ENCODE measurements at regions not wholly inside any gene's neighbourhood (a gene's known extent, or its start where the extent isn't known, plus 50 kb on each side); places are given as distances from the start of the nearest gene placed in this dataset.
A peak's percentile ranks its signal among the peaks of the same experiment; 100 is the strongest.

GRCh38 chr18:45337477-45337876, 277.8 kb upstream of the SLC14A2 start:
- no peaks in the 10 kb centered on the region for H3K36me3 Mint-ChIP-seq (ENCODE audit: unreplicated experiment)
- no peak overlapping the region for H3K27ac Mint-ChIP-seq (ENCODE audit: unreplicated experiment)
- no peak overlapping the region for H3K4me3 Mint-ChIP-seq (ENCODE audit: unreplicated experiment)
- no peaks in the 10 kb centered on the region for H3K9me3 Mint-ChIP-seq (ENCODE audit: unreplicated experiment)
- DNase-seq (ENCODE audit: extremely low spot score, unreplicated experiment): no peak
- peaks cover 8% of the 10 kb centered on the region for H3K4me1 Mint-ChIP-seq (ENCODE audit: unreplicated experiment)
- no peak for TF ChIP-seq CTCF (IDR thresholded peaks at IDR 0.05)
- peaks cover 43% of the 10 kb centered on the region for H3K27me3 Mint-ChIP-seq (ENCODE audit: unreplicated experiment)

GRCh38 chr18:45339810-45340550, 275.3 kb upstream of the SLC14A2 start:
- H3K27me3 Mint-ChIP-seq (ENCODE audit: unreplicated experiment): peaks cover 51% of the 10 kb centered on the region
- TF ChIP-seq CTCF (IDR thresholded peaks at IDR 0.05): no peak
- H3K36me3 Mint-ChIP-seq (ENCODE audit: unreplicated experiment): no peaks in the 10 kb centered on the region
- H3K4me3 Mint-ChIP-seq (ENCODE audit: unreplicated experiment): no peak overlapping the region
- H3K27ac Mint-ChIP-seq (ENCODE audit: unreplicated experiment): no peak overlapping the region
- no peak for DNase-seq (ENCODE audit: extremely low spot score, unreplicated experiment)
- H3K9me3 Mint-ChIP-seq (ENCODE audit: unreplicated experiment): no peaks in the 10 kb centered on the region
- H3K4me1 Mint-ChIP-seq (ENCODE audit: unreplicated experiment): peaks cover 6% of the 10 kb centered on the region

GRCh38 chr18:45340884-45341283, 274.4 kb upstream of the SLC14A2 start:
- TF ChIP-seq CTCF (IDR thresholded peaks at IDR 0.05): no peak
- H3K9me3 Mint-ChIP-seq (ENCODE audit: unreplicated experiment): no peaks in the 10 kb centered on the region

GRCh38 chr18:45341454-45341853, 273.8 kb upstream of the SLC14A2 start:
- Mint-ChIP-seq H3K4me3 (ENCODE audit: unreplicated experiment) (no peak overlapping the region), H3K27ac (ENCODE audit: unreplicated experiment) (no peak overlapping the region), H3K36me3 (ENCODE audit: unreplicated experiment) (no peaks in the 10 kb centered on the region), H3K27me3 (ENCODE audit: unreplicated experiment) (peaks cover 38% of the 10 kb centered on the region), H3K9me3 (ENCODE audit: unreplicated experiment) (no peaks in the 10 kb centered on the region), H3K4me1 (ENCODE audit: unreplicated experiment) (peaks cover 6% of the 10 kb centered on the region)
- TF ChIP-seq CTCF (IDR thresholded peaks at IDR 0.05): peak; percentile 16
- no peak for DNase-seq (ENCODE audit: extremely low spot score, unreplicated experiment)

More at GRCh38 chr18:45340884-45341283, 274.4 kb upstream of the SLC14A2 start:
- no peaks in the 10 kb centered on the region for H3K36me3 Mint-ChIP-seq (ENCODE audit: unreplicated experiment)
- no peak for DNase-seq (ENCODE audit: extremely low spot score, unreplicated experiment)
- H3K27ac Mint-ChIP-seq (ENCODE audit: unreplicated experiment): no peak overlapping the region
- H3K4me1 Mint-ChIP-seq (ENCODE audit: unreplicated experiment): peaks cover 6% of the 10 kb centered on the region
- no peak overlapping the region for H3K4me3 Mint-ChIP-seq (ENCODE audit: unreplicated experiment)
- peaks cover 43% of the 10 kb centered on the region for H3K27me3 Mint-ChIP-seq (ENCODE audit: unreplicated experiment)

DNA sequence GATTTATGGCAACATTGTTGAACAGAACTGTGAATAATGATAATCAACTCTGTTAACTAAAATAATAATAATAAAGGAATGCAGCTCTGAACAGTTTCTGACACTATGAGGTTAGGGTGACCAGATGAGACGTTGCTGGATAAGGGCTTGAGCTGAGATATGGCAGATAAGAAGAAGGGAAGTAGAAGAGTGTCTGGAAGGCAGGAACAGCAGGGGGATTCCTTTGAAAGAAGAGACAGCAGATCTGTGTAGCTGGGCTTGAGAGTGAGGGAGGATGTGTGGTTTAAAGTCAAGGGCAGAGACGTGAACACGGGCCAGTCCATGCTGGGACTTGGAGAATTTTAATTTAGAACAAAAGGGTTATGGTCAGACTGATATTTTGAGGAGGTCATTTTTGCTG, 273.1 kb upstream of the SLC14A2 start:
- Mint-ChIP-seq H3K27me3 (ENCODE audit: unreplicated experiment) (peaks cover 33% of the 10 kb centered on the region), H3K9me3 (ENCODE audit: unreplicated experiment) (no peaks in the 10 kb centered on the region), H3K4me1 (ENCODE audit: unreplicated experiment) (peaks cover 6% of the 10 kb centered on the region), H3K4me3 (ENCODE audit: unreplicated experiment) (no peak overlapping the region), H3K27ac (ENCODE audit: unreplicated experiment) (no peak overlapping the region), H3K36me3 (ENCODE audit: unreplicated experiment) (no peaks in the 10 kb centered on the region)
- TF ChIP-seq CTCF (IDR thresholded peaks at IDR 0.05): no peak
- no peak for DNase-seq (ENCODE audit: extremely low spot score, unreplicated experiment)

All from osteocyte (in vitro differentiated cells).